Subcutaneous abdominal adipose tissue (tissue), 5 donors: ENCODE measurements at regions not wholly inside any gene's neighbourhood (a gene's known extent, or its start where the extent isn't known, plus 50 kb on each side); places are given as distances from the start of the nearest gene placed in this dataset.

Source experiments
- H3K27ac ChIP-seq: one replicate; pipeline ENCODE4 v1.7.0; 2013; ENCODE audit warnings: low read depth, mild to moderate bottlenecking, inconsistent platforms, low read length, moderate library complexity
- H3K27me3 ChIP-seq, 5 donors: one replicate each; pipeline ENCODE4 v1.7.0; 2013; ENCODE audit warnings: low read length in 5 of 5, inconsistent platforms in 1 of 5; ENCODE audit not compliant: control insufficient read depth in 5 of 5, insufficient read depth in 4 of 5
- H3K36me3 ChIP-seq, 5 donors: one replicate each; pipeline ENCODE4 v1.7.0; 2013; ENCODE audit warnings: low read length in 5 of 5; ENCODE audit not compliant: control insufficient read depth in 5 of 5, insufficient read depth in 5 of 5
- H3K4me1 ChIP-seq, 5 donors: one replicate each; pipeline ENCODE4 v1.7.0; 2013; ENCODE audit warnings: low read length in 5 of 5, mild to moderate bottlenecking in 3 of 5, moderate library complexity in 1 of 5; ENCODE audit not compliant: control insufficient read depth in 5 of 5, insufficient read depth in 5 of 5
- H3K4me3 ChIP-seq, 5 donors: one replicate each; pipeline ENCODE4 v1.7.0; 2013; ENCODE audit warnings: low read length in 5 of 5, low read depth in 1 of 5
- H3K9ac ChIP-seq, 5 donors: one replicate each; pipeline ENCODE4 v1.7.0; 2013; ENCODE audit warnings: low read length in 5 of 5, mild to moderate bottlenecking in 4 of 5, moderate library complexity in 3 of 5
- H3K9me3 ChIP-seq, 5 donors: one replicate each; pipeline ENCODE4 v1.7.0; 2013; ENCODE audit warnings: low read length in 5 of 5; ENCODE audit not compliant: control insufficient read depth in 5 of 5
- donor health status: healthy.
- donor health status: healthy.
- donor health status: healthy.
- donor health status: healthy.
- donor health status: healthy.

DNA sequence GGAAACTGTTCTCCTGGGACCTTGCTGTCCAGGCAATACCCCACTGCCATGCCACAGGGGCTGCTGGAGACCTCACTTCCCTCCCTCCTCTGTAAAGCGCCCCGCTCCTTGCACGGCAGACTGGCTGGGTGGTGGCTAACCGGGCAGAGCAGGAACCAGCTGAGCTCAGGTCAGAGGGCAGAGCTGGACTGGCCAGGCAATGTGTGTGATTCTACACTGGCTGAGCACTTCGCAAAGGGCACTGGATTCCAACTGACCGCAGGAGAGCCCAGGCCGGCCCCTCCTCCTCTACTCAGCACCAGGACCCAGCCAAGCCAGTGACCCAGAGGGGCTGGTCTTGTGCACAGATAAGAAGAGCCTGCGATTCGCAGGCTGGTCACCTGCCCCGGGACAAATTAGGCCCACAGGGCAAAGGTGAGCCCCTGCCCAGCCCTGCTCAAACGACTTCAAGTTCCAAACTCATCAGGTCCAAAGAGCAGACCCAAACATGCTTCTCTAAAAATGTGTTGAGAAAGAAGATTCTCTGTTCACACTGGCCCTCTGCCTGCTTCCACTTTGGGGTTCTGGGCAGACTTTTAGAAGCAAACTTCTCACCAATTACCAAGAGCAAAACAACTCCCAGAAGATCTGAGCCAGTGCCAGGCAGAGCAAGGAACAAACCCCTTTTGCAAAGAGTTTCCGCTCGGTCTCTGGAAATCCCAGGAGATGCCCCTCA is 54.9 kb upstream of the DIO3 start:
- Histone ChIP-seq H3K27ac (peak overlapping the region; percentile 3), H3K27me3 (no peaks in the 10 kb centered on the region), H3K4me1 (peaks cover 0 to 24% (median 18%) of the 10 kb centered on the region in 5 donors), H3K4me3 (no peak overlapping the region), H3K36me3 (no peaks in the 10 kb centered on the region), H3K9me3 (peaks cover 2 to 7% (median 6%) of the 10 kb centered on the region in 5 donors), H3K9ac (peak overlapping the region in 1 of 5 donors; percentile 26)

DNA sequence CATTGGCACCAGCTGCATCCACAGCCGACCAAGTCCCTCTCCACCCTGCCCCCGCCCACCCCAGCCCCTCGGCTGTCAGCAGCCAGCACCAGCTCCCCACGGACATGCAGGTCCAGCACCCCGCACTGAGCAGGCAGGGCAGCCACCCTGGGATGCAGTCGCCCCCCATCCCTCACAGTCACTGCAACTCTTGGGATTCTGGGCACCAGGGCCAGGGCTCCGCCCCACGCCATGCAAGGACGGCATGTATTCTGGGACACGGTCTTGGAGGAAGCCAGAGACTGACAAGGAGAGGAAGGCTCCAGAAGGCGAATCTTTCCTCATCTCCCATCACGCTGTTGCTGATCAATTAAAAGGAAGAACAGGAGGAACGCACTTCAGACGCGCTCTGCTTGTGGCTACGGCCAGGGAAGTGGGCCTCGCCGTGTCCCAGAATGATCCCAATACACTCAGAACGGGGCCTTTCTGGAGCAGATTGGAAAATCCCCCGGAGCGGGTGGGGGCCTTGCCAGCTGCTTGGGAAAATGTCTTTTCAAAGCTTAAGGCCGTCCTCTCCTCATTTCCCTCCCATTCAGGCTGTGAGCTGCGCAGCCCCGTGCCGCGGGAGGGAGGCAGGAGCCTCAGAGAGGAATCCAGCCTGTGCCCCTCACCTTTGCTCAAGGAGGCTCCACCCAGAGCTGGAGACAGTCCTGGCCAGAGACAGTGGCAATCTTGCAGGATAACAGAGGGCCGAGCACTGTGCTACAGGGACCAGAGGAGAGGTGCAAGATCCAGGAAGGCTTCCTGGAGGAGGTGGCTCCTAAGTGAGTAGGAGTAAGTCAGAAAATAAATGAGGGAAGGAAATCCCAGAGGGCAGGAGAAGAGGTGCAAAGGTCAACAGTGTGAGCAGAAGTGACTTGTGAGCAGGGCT is 54.1 kb upstream of the DIO3 start:
- no peaks in the 10 kb centered on the region for H3K36me3 ChIP-seq
- H3K4me3 ChIP-seq = peak overlapping the region in 1 of 5 donors; percentile 17
- H3K27me3 ChIP-seq = no peaks in the 10 kb centered on the region
- peaks cover 3 to 26% (median 21%) of the 10 kb centered on the region in 5 donors for H3K4me1 ChIP-seq
- peaks cover 2 to 7% (median 6%) of the 10 kb centered on the region in 5 donors for H3K9me3 ChIP-seq
- no peak overlapping the region for H3K9ac ChIP-seq
- H3K27ac ChIP-seq = no peak overlapping the region

DNA sequence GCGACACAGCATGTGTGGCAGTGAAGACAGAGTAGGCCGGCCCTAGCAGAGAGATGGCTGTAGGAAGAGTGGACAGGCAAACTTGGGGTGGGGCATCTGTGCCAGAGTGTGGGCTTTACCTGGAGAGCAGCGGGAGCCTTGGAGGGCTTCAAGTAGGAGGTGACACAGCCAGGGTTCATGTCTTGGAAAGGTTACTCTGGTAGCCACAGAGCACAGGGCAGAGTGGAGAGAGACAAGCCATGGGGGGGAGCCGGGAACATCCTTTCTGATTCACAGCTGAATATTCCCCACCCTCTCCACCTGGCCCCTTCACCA is 53.5 kb upstream of the DIO3 start:
- Histone ChIP-seq H3K27me3 (no peaks in the 10 kb centered on the region), H3K36me3 (no peaks in the 10 kb centered on the region), H3K4me1 (peaks cover 3 to 31% (median 22%) of the 10 kb centered on the region in 5 donors), H3K9ac (no peak overlapping the region), H3K4me3 (no peak overlapping the region), H3K27ac (no peak overlapping the region), H3K9me3 (peaks cover 2 to 7% (median 6%) of the 10 kb centered on the region in 5 donors)

DNA sequence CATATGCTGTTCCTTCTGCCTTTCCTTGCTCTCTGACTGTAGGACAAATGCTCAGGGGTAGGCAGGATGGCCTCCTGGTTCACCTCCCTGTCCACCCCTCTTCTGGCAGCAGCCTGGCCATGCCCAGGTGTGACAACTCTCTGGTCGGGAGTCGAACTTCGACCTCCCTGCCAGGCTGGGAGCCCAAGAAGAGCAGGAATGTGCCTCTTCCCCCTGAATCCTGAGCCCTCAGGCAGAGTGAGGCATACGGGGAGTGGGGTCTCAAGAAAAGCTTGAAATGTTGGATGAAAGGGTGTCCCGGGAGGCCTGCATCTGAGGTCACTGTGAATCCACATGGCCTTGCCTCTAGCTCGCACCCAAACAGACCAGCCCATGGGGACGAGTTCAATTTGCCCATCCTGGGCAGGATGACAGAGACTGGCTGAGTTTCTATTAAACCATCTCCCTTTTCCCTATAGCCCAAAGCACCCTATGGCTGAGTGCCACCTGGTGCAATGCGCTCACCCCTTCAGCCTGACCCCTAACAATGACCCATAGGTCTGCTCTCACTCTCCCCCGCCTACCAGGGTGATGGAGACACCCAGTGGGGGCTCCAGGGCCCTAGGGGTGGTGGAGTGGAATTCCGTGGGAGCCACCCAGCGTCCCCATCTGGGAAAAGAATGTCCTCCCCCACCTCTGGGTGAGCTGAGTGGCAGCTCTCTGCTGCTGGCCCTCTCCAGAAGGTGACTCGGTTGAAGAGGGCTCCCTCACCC is 52.9 kb upstream of the DIO3 start:
- H3K27me3 ChIP-seq = no peaks in the 10 kb centered on the region
- H3K4me1 ChIP-seq = peaks cover 3 to 34% (median 24%) of the 10 kb centered on the region in 5 donors
- no peak overlapping the region for H3K9ac ChIP-seq
- H3K9me3 ChIP-seq = peaks cover 2 to 7% (median 4%) of the 10 kb centered on the region in 5 donors
- H3K4me3 ChIP-seq = no peak overlapping the region
- H3K36me3 ChIP-seq = no peaks in the 10 kb centered on the region
- no peak overlapping the region for H3K27ac ChIP-seq

DNA sequence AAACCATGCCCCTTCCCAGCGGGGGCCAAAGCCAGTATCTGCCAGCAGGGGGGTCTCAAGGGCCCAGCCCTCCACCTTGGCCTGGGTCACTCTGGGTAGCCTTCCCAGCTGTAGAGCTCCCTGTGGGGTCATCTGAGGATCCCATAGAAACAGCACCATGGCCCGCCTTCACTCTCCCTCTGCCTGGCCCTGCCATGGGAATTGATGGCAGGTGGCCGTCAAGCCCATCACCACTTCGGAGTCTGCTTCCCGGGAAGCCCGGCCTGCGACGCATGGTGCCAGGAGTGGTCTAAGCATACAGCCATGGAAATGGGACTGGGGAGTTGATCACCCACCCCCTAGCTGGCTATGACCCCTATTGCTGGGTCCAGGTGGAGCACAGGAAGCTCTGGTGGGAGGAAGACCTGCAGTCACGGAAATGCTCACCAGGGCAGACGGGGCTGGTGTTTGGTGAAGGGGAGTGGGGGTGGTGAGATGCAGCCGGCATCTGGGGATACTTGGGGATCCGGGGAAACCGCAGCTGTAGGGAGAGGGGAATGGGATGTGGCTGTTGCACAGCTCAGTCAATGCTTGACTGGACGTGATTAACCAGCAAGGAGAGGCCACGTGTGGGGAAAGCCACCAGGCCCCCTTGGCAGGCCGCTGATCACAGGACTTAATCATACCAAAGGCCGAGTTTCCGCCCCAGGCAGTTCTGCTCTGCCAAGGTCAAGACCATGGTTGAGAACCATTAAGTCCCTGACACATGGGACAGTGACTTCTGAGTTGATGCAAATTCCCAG is 52.2 kb upstream of the DIO3 start:
- Histone ChIP-seq H3K36me3 (no peaks in the 10 kb centered on the region), H3K9me3 (no peaks in the 10 kb centered on the region), H3K4me1 (peaks cover 3 to 36% (median 25%) of the 10 kb centered on the region in 5 donors), H3K27me3 (no peaks in the 10 kb centered on the region), H3K9ac (no peak overlapping the region), H3K27ac (no peak overlapping the region), H3K4me3 (no peak overlapping the region)

DNA sequence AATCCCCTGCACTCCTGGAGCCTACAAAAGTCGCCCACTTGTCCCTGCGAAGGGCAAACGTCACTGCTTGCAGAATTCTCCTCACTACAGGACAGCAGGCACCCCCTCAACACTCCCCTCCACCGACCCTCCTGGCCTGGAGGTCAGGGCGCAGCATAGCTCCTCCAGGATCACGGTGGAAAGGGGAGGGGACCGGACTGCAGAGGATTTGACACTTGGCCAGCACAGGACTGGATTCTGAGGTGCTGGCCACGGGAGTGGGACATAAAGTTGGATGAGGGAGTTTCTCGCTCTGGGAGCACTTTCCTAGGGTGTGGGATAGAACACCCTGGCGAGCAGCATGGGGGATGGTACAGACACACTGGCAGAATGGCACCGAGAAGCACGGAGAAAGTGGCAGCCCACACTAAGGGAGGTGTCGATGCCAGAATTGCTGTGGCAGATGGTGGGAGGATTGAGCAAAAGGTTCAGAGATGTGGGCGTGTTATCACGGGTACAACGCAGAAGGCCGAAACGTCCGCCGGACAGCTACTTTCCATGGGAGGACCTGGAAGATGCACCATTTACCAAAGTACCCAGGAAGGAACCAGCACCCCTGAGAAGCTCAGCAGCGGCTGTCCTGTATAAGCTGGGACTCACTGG is 51.4 kb upstream of the DIO3 start:
- Histone ChIP-seq H3K4me3 (no peak overlapping the region), H3K4me1 (peaks cover 3 to 38% (median 28%) of the 10 kb centered on the region in 5 donors), H3K9me3 (no peaks in the 10 kb centered on the region), H3K36me3 (no peaks in the 10 kb centered on the region), H3K27me3 (no peaks in the 10 kb centered on the region), H3K27ac (no peak overlapping the region), H3K9ac (no peak overlapping the region)

DNA sequence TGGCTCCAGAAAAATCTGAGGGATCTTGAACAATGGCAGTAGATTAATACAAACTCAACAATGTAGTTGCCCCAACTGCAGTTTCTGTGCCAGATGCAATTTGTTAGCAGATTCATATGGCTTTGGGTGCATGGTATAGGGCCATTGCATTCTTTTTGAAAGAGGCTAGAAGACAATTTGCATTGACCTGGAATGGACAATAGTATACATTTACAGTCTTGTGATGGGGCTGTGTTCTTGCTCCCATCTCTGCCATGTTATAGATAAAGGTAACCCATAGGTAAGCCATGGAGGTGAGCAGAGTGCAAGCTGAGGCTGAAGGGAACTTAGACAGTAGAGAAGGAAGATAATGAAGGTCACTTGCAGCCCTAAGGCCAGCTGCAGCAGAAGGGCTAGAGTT is 50.1 kb upstream of the DIO3 start:
- H3K9me3 ChIP-seq = peaks cover 0 to 9% (median 8%) of the 10 kb centered on the region in 5 donors
- no peak overlapping the region for H3K9ac ChIP-seq
- no peak overlapping the region for H3K27ac ChIP-seq
- peaks cover 3 to 35% (median 21%) of the 10 kb centered on the region in 5 donors for H3K4me1 ChIP-seq
- no peak overlapping the region for H3K4me3 ChIP-seq
- H3K27me3 ChIP-seq = no peaks in the 10 kb centered on the region
- no peaks in the 10 kb centered on the region for H3K36me3 ChIP-seq
